PC-3 (cell line): ENCODE measurements at regions not wholly inside any gene's neighbourhood (a gene's known extent, or its start where the extent isn't known, plus 50 kb on each side); places are given as distances from the start of the nearest gene placed in this dataset.

Experiments used
- ATAC-seq: fragments of 200-7000 bp; cut with Tn5 transposase; 2 replicates; pipeline ENCODE4 v1.9.1; 2020; ENCODE audit warnings: mild to moderate bottlenecking, moderate library complexity
- BruUV-seq: library from RNA; stranded (reverse); fragments of 400-500 nt; replicated peaks from 2 replicates; lab custom pipeline; 2021; lab: Mats Ljungman, UMichigan
- CTCF ChIA-PET: fragments of 300-600 bp; sonication (Branson Sonifier 250); formaldehyde crosslinking; loops from one replicate; lab custom pipeline; 2022; ENCODE audit warnings: antibody characterized with exemption; lab: Charles Lee
- POLR2A ChIA-PET: fragments of 300-600 bp; sonication (Branson Sonifier 250); formaldehyde crosslinking; loops from one replicate; lab custom pipeline; 2022; ENCODE audit warnings: antibody characterized with exemption; ENCODE audit not compliant: unreplicated experiment; lab: Charles Lee
- DNase-seq: peaks from one replicate; pipeline ENCODE4 v3.0.0-alpha.2; 2015
- H2AFZ ChIP-seq: fragments of 300-600 bp; sonication (generic); 2 replicates; pipeline ENCODE4 v1.6.0; 2016; ENCODE audit warnings: antibody characterized with exemption, low read length
- H3F3A ChIP-seq: fragments of 300-600 bp; sonication (generic); one replicate; pipeline ENCODE4 v1.6.0; 2017; ENCODE audit warnings: antibody characterized with exemption, low read length, control low read depth, mild to moderate bottlenecking; ENCODE audit not compliant: unreplicated experiment
- H3K27ac ChIP-seq: fragments of 300-600 bp; sonication (generic); 2 replicates; pipeline ENCODE4 v1.5.1; 2016; ENCODE audit warnings: mild to moderate bottlenecking, low read length
- H3K27me3 ChIP-seq: fragments of 300-600 bp; sonication (generic); 2 replicates; pipeline ENCODE4 v1.6.1; 2016; ENCODE audit warnings: low read length, mixed read lengths
- H3K36me3 ChIP-seq: fragments of 300-600 bp; sonication (generic); 2 replicates; pipeline ENCODE4 v1.6.1; 2016; ENCODE audit warnings: low read depth, mixed run types, low read length, mixed read lengths
- H3K4me1 ChIP-seq: fragments of 300-600 bp; sonication (generic); 2 replicates; pipeline ENCODE4 v1.5.1; 2016; ENCODE audit warnings: low read length; ENCODE audit not compliant: insufficient read depth
- H3K4me2 ChIP-seq: fragments of 300-600 bp; sonication (generic); 2 replicates; pipeline ENCODE4 v1.6.0; 2016; ENCODE audit warnings: low read length
- H3K4me3 ChIP-seq: fragments of 300-600 bp; sonication (generic); 2 replicates; pipeline ENCODE4 v1.5.1; 2016; ENCODE audit warnings: mild to moderate bottlenecking, low read length, mixed read lengths
- H3K79me2 ChIP-seq: fragments of 300-600 bp; sonication (generic); 2 replicates; pipeline ENCODE4 v1.6.1; 2017; ENCODE audit warnings: low read length, mixed read lengths
- H3K9ac ChIP-seq: fragments of 300-600 bp; sonication (generic); 2 replicates; pipeline ENCODE4 v1.6.0; 2016; ENCODE audit warnings: mild to moderate bottlenecking, low read length
- H3K9me2 ChIP-seq: fragments of 300-600 bp; sonication (generic); replicated peaks from 2 replicates; pipeline ENCODE4 v1.6.1; 2016; ENCODE audit warnings: mixed run types, low read length, mixed read lengths
- H3K9me3 ChIP-seq: fragments of 300-600 bp; sonication (generic); 2 replicates; pipeline ENCODE4 v1.6.1; 2016; ENCODE audit warnings: low read length, mixed read lengths
- H4K20me1 ChIP-seq: fragments of 300-600 bp; sonication (generic); 2 replicates; pipeline ENCODE4 v1.6.1; 2016; ENCODE audit warnings: low read length, mixed read lengths
- CTCF ChIP-seq: fragments of 300-600 bp; sonication (generic); conservative IDR thresholded peaks from 2 replicates; pipeline ENCODE4 v1.5.1; 2017; ENCODE audit warnings: antibody characterized with exemption, low read depth, mild to moderate bottlenecking, low read length
- EZH2 ChIP-seq: fragments of 300-600 bp; sonication (generic); IDR thresholded peaks from one replicate; pipeline ENCODE4 v1.6.1; 2017; ENCODE audit warnings: antibody characterized with exemption, mild to moderate bottlenecking, low read length; ENCODE audit not compliant: unreplicated experiment
- EZH2phosphoT487 ChIP-seq: fragments of 300-600 bp; sonication (generic); IDR thresholded peaks from 2 replicates; pipeline ENCODE4 v1.6.1; 2018; ENCODE audit warnings: mild to moderate bottlenecking, antibody characterized with exemption, low read length, borderline replicate concordance
- intact Hi-C: fragments of 100-400 bp; cut with micrococcal nuclease; formaldehyde crosslinking; loops from 2 replicates; pipeline ENCODE4 v1.9.0; 2023

DNA sequence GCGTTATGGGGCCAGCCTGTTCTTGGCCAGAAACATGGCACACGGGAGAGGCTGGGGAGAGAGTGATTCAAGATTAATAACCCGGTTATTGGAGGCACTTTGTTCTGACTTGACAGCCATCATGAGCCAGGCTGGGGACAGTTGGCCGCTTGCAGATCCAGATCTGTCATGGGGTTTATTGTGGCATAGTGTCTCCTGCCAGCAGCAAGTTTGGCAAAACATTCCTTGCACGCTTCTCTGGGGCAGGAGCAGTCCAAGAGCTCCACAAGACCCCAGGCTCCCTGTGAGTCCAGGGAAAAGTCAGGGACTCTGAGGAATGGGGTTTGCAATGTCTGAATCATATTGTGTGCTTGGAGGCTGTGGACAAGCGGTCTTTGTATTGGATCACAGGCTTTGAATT, 270.4 kb downstream of the MIAT start:
- ChIA-PET POLR2A (no interaction called here), CTCF (no interaction called here)
- Histone ChIP-seq H3K4me3 (no peak overlapping the region), H3K27me3 (no peaks in the 10 kb centered on the region), H3K9ac (no peak overlapping the region), H3F3A (no peaks in the 10 kb centered on the region), H3K4me2 (no peak overlapping the region), H3K79me2 (no peaks in the 10 kb centered on the region), H3K36me3 (no peaks in the 10 kb centered on the region), H3K9me3 (no peaks in the 10 kb centered on the region), H2AFZ (no peak overlapping the region), H3K9me2 (no peaks in the 10 kb centered on the region), H4K20me1 (no peaks in the 10 kb centered on the region), H3K27ac (no peak overlapping the region), H3K4me1 (no peaks in the 10 kb centered on the region)
- no peak for TF ChIP-seq EZH2
- no peak for TF ChIP-seq CTCF
- TF ChIP-seq EZH2phosphoT487 = no peak
- no peak for ATAC-seq
- DNase-seq = no peak
- no TSS peak for BruUV-seq
- intact Hi-C loops = no loop called here

- Histone ChIP-seq H3K4me3 (no peak overlapping the region), H3K9ac (no peak overlapping the region), H2AFZ (no peak overlapping the region), H3K27me3 (no peaks in the 10 kb centered on the region), H3K4me2 (no peak overlapping the region), H3K36me3 (no peaks in the 10 kb centered on the region), H4K20me1 (no peaks in the 10 kb centered on the region), H3K9me3 (no peaks in the 10 kb centered on the region), H3K4me1 (no peaks in the 10 kb centered on the region), H3K27ac (no peak overlapping the region), H3F3A (no peaks in the 10 kb centered on the region), H3K9me2 (no peaks in the 10 kb centered on the region), H3K79me2 (no peaks in the 10 kb centered on the region)
- BruUV-seq = no TSS peak
- TF ChIP-seq EZH2 = no peak
- TF ChIP-seq EZH2phosphoT487 = no peak
- no peak for TF ChIP-seq CTCF
- no peak for ATAC-seq
- no peak for DNase-seq
- ChIA-PET CTCF (no interaction called here), POLR2A (no interaction called here)
- intact Hi-C loops = no loop called here
Measured at GRCh38 chr22:26931471-26931870, 274.1 kb downstream of the MIAT start.

DNA sequence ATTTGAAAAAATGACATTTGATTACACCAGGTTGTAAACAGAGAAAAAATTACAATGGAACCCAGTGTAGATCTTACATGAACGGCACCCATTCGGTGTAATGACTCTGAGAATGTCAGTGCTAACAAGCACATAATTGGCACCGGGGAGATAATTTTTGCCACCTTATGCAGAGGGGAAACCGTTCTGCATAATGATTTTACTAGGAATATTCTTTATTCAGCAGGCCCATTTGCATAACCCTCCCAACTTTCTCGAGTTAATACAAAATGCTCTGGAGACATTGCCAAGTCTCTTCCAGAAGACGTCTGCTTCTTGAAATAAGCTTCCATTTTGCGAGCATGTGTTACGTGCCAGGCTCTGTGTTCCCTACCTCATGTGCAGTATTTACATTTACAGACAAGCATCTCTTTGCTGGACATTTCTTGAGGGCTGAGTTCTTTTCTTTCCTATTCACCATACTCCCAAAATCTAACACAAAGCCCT, 275.8 kb downstream of the MIAT start:
- Histone ChIP-seq H2AFZ (no peak overlapping the region), H3K9me3 (0 out of 2 replicates have a peak, but pooled peaks cover 4% of the 10 kb centered on the region), H4K20me1 (no peaks in the 10 kb centered on the region), H3K9ac (no peak overlapping the region), H3K4me3 (no peak overlapping the region), H3F3A (no peaks in the 10 kb centered on the region), H3K9me2 (no peaks in the 10 kb centered on the region), H3K36me3 (no peaks in the 10 kb centered on the region), H3K4me1 (no peaks in the 10 kb centered on the region), H3K79me2 (no peaks in the 10 kb centered on the region), H3K27ac (no peak overlapping the region), H3K4me2 (no peak overlapping the region), H3K27me3 (no peaks in the 10 kb centered on the region)
- ChIA-PET CTCF (no interaction called here), POLR2A (no interaction called here)
- no peak for TF ChIP-seq CTCF
- no peak for TF ChIP-seq EZH2phosphoT487
- no peak for TF ChIP-seq EZH2
- intact Hi-C loops = no loop called here
- DNase-seq (no peak), ATAC-seq (no peak)
- BruUV-seq = no TSS peak
